Mesenchymal stem cell (in vitro differentiated cells and primary cell): ENCODE measurements at regions not wholly inside any gene's neighbourhood (a gene's known extent, or its start where the extent isn't known, plus 50 kb on each side); places are given as distances from the start of the nearest gene placed in this dataset.

Experiments
- DNase-seq: peaks from one replicate; pipeline ENCODE4 v3.0.0-alpha.2; 2013
- H2AFZ ChIP-seq: one replicate; pipeline ENCODE4 v1.6.1; 2013; ENCODE audit warnings: low read depth, mild to moderate bottlenecking, control low read depth, inconsistent platforms, low read length, moderate library complexity
- H2AK5ac ChIP-seq: 2 replicates; pipeline ENCODE4 v1.6.1; 2013; ENCODE audit warnings: low read length, moderate library complexity, mild to moderate bottlenecking, inconsistent platforms; ENCODE audit not compliant: severe bottlenecking
- H2BK120ac ChIP-seq: one replicate; pipeline ENCODE4 v1.6.1; 2013; ENCODE audit warnings: low read depth, mild to moderate bottlenecking, inconsistent platforms, low read length, moderate library complexity
- H2BK12ac ChIP-seq, 2 experiments: one replicate each; pipeline ENCODE4 v1.6.1; 2013; ENCODE audit warnings: inconsistent platforms in 2 of 2, low read length in 2 of 2, mild to moderate bottlenecking in 2 of 2, moderate library complexity in 2 of 2, control low read depth in 1 of 2
- H2BK15ac ChIP-seq: one replicate; pipeline ENCODE4 v1.6.1; 2013; ENCODE audit warnings: mild to moderate bottlenecking, low read depth, inconsistent platforms; ENCODE audit not compliant: poor library complexity, severe bottlenecking
- H2BK5ac ChIP-seq: 2 replicates; pipeline ENCODE4 v1.6.1; 2013; ENCODE audit warnings: low read depth, mild to moderate bottlenecking, low read length, control low read depth, inconsistent platforms; ENCODE audit not compliant: poor library complexity, severe bottlenecking
- H3K14ac ChIP-seq, 2 experiments: one replicate each; pipeline ENCODE4 v1.6.1; 2013; ENCODE audit warnings: inconsistent platforms in 2 of 2, low read length in 2 of 2, control low read depth in 1 of 2, mild to moderate bottlenecking in 1 of 2, moderate library complexity in 1 of 2
- H3K18ac ChIP-seq, 2 experiments: one replicate each; pipeline ENCODE4 v1.6.1; 2013; ENCODE audit warnings: inconsistent platforms in 2 of 2, low read length in 2 of 2, control low read depth in 1 of 2, low read depth in 1 of 2, mild to moderate bottlenecking in 1 of 2
- H3K23ac ChIP-seq, 2 experiments: one replicate each; pipeline ENCODE4 v1.6.1; 2013; ENCODE audit warnings: inconsistent platforms in 2 of 2, low read length in 2 of 2, mild to moderate bottlenecking in 2 of 2, moderate library complexity in 2 of 2, control low read depth in 1 of 2
- H3K27ac ChIP-seq: 2 replicates; pipeline ENCODE4 v1.5.1; 2013; ENCODE audit warnings: mild to moderate bottlenecking, moderate library complexity, low read length, control low read depth, inconsistent platforms; ENCODE audit not compliant: poor library complexity, severe bottlenecking
- H3K27me3 ChIP-seq, 2 experiments: 2 replicates each; pipeline versions ENCODE4 v1.6.1 to v1.7.0; 2013; ENCODE audit warnings: low read length in 2 of 2, mild to moderate bottlenecking in 2 of 2, moderate library complexity in 2 of 2, control low read depth in 1 of 2, inconsistent platforms in 1 of 2; ENCODE audit not compliant: control insufficient read depth in 1 of 2, insufficient read depth in 1 of 2
- H3K36me3 ChIP-seq, 2 experiments: 2 replicates each; pipeline versions ENCODE4 v1.6.1 to v1.7.0; 2013; ENCODE audit warnings: low read length in 2 of 2, control low read depth in 1 of 2, inconsistent platforms in 1 of 2, low read depth in 1 of 2, mild to moderate bottlenecking in 1 of 2; ENCODE audit not compliant: insufficient read depth in 2 of 2, control insufficient read depth in 1 of 2
- H3K4ac ChIP-seq, 2 experiments: one replicate each; pipeline ENCODE4 v1.6.1; 2013; ENCODE audit warnings: inconsistent platforms in 2 of 2, low read length in 2 of 2, mild to moderate bottlenecking in 2 of 2, moderate library complexity in 2 of 2, control low read depth in 1 of 2, low read depth in 1 of 2
- H3K4me1 ChIP-seq: 2 replicates; pipeline ENCODE4 v1.6.1; 2013; ENCODE audit warnings: low read depth, low read length, control low read depth; ENCODE audit not compliant: control insufficient read depth, insufficient read depth
- H3K4me2 ChIP-seq: 2 replicates; pipeline ENCODE4 v1.6.1; 2013; ENCODE audit warnings: low read length, mild to moderate bottlenecking, inconsistent platforms; ENCODE audit not compliant: poor library complexity, severe bottlenecking
- H3K4me3 ChIP-seq, 2 experiments: 2 replicates each; pipeline versions ENCODE4 v1.5.1 to v1.7.0; 2013; ENCODE audit warnings: low read length in 2 of 2, mild to moderate bottlenecking in 2 of 2, control low read depth in 1 of 2, low read depth in 1 of 2; ENCODE audit not compliant: insufficient read depth in 1 of 2
- H3K79me1 ChIP-seq: replicated peaks from 2 replicates; pipeline ENCODE4 v1.6.1; 2013; ENCODE audit warnings: mild to moderate bottlenecking, control low read depth, low read length, inconsistent platforms; ENCODE audit not compliant: poor library complexity, severe bottlenecking
- H3K9ac ChIP-seq: 2 replicates; pipeline ENCODE4 v1.7.0; 2013; ENCODE audit warnings: mild to moderate bottlenecking, low read length, moderate library complexity
- H3K9me3 ChIP-seq: 2 replicates; pipeline ENCODE4 v1.7.0; 2013; ENCODE audit warnings: mild to moderate bottlenecking, low read length; ENCODE audit not compliant: control insufficient read depth
- H4K8ac ChIP-seq: one replicate; pipeline ENCODE4 v1.6.1; 2013; ENCODE audit warnings: inconsistent platforms, mild to moderate bottlenecking, low read length, moderate library complexity
- H4K91ac ChIP-seq: one replicate; pipeline ENCODE4 v1.6.1; 2013; ENCODE audit warnings: mild to moderate bottlenecking, low read length, inconsistent platforms
- WGBS: methylation state at CpG from one replicate; pipeline ENCODE4 v1.1.7; 2013; ENCODE audit warnings: mixed read lengths; 5-methylcytosine and 5-hydroxymethylcytosine counted together

DNA sequence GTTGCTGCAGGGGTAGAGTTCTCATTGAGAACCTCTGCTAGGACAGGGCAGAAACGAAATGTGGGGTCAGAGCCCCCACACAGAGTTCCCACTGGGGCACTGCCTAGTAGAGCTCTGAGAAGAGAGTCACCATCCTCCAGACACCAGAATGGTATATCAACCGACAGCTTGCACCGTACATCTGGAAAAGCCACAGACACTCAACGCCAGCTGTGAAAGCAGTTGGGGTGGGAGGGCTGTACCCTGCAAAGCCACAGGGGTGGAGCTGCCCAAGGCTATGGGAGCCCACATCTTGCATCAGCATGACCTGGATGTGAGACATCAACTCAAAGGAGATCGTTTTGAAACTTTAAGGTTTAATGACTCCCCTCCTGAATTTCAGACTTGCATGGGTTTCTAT lies 284.0 kb upstream of the DEPDC1 start:
- no peak overlapping the region for H3K14ac ChIP-seq
- no peak overlapping the region for H3K4me3 ChIP-seq
- no peak overlapping the region for H3K27ac ChIP-seq
- H3K4me2 ChIP-seq = no peak overlapping the region
- DNase-seq = no peak
- 54% methylated on average over 5 of the region's 5 CpGs for WGBS
- no peak overlapping the region for H3K4ac ChIP-seq
- H4K8ac ChIP-seq = no peak overlapping the region
- H2AK5ac ChIP-seq = no peak overlapping the region
- H2AFZ ChIP-seq = no peak overlapping the region
- H3K9me3 ChIP-seq = peaks cover 26% of the 10 kb centered on the region
- H3K27me3 ChIP-seq = no peaks in the 10 kb centered on the region
- no peaks in the 10 kb centered on the region for H3K79me1 ChIP-seq
- no peak overlapping the region for H3K23ac ChIP-seq
- H4K91ac ChIP-seq = no peak overlapping the region
- H3K18ac ChIP-seq = no peak overlapping the region
- no peaks in the 10 kb centered on the region for H3K4me1 ChIP-seq
- no peak overlapping the region for H2BK120ac ChIP-seq
- H2BK12ac ChIP-seq = no peak overlapping the region
- H3K9ac ChIP-seq = no peak overlapping the region
- no peaks in the 10 kb centered on the region for H3K36me3 ChIP-seq
- H2BK5ac ChIP-seq = no peak overlapping the region
- H2BK15ac ChIP-seq = no peak overlapping the region

DNA sequence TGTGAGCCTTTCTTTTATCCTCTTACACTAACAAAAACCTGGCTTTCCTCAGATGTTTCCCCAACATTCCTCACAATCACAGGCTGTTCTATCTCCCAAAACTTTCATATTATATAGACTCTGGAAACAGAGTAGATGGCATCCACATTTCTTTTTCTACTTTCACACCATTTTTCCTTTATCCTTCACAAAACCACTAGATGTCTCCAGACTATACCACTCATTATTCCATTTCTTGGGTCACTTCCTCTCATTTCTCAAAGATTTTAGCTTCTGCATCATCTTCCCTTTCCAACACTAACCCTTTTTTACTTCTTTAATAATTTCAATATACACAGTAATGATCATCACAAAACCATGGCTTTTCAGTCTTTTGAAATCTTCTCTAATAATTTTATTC lies 286.0 kb upstream of the DEPDC1 start:
- Histone ChIP-seq H3K27ac (no peak overlapping the region), H3K18ac (no peak overlapping the region), H3K36me3 (no peaks in the 10 kb centered on the region), H2BK12ac (no peak overlapping the region), H3K9ac (no peak overlapping the region), H4K91ac (no peak overlapping the region), H3K4ac (no peak overlapping the region), H3K79me1 (no peaks in the 10 kb centered on the region), H2BK15ac (no peak overlapping the region), H3K27me3 (no peaks in the 10 kb centered on the region), H3K9me3 (peaks cover 25% of the 10 kb centered on the region), H2BK5ac (no peak overlapping the region), H4K8ac (no peak overlapping the region), H2AK5ac (no peak overlapping the region), H3K4me3 (no peak overlapping the region), H2AFZ (no peak overlapping the region), H3K4me1 (no peaks in the 10 kb centered on the region), H3K23ac (no peak overlapping the region), H3K14ac (no peak overlapping the region), H3K4me2 (no peak overlapping the region), H2BK120ac (no peak overlapping the region)
- DNase-seq = no peak

DNA sequence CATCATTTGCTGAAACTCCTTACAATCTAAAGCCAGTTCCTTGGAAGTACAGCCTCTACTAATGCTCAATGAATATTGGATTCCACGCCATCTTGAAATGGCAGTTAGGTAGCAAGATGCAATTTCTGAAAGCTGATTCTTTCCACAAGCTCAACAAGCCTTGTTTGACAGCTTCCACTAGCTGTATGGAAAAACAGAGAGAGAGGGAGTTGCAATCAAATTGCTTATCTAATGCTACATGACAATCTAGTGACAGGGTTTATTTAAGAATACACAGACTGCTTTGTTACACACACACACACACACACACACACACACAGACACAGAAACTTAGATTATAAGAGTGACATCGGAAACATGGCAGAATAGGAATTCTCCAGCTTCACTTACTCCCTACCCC lies 288.4 kb upstream of the DEPDC1 start:
- H3K9ac ChIP-seq = no peak overlapping the region
- H4K8ac ChIP-seq = no peak overlapping the region
- no peak overlapping the region for H2BK5ac ChIP-seq
- no peak overlapping the region for H4K91ac ChIP-seq
- WGBS = 37% methylated on average over 2 of the region's 2 CpGs
- no peak overlapping the region for H3K27ac ChIP-seq
- no peak overlapping the region for H2BK12ac ChIP-seq
- no peak for DNase-seq
- peaks cover 10% of the 10 kb centered on the region for H3K9me3 ChIP-seq
- no peak overlapping the region for H2AK5ac ChIP-seq
- no peaks in the 10 kb centered on the region for H3K4me1 ChIP-seq
- H2BK15ac ChIP-seq = no peak overlapping the region
- no peak overlapping the region for H3K23ac ChIP-seq
- H3K18ac ChIP-seq = no peak overlapping the region
- H3K4me2 ChIP-seq = no peak overlapping the region
- no peaks in the 10 kb centered on the region for H3K27me3 ChIP-seq
- H3K4me3 ChIP-seq = no peak overlapping the region
- no peak overlapping the region for H2BK120ac ChIP-seq
- no peak overlapping the region for H2AFZ ChIP-seq
- H3K4ac ChIP-seq = no peak overlapping the region
- no peak overlapping the region for H3K14ac ChIP-seq
- H3K79me1 ChIP-seq = no peaks in the 10 kb centered on the region
- no peaks in the 10 kb centered on the region for H3K36me3 ChIP-seq

DNA sequence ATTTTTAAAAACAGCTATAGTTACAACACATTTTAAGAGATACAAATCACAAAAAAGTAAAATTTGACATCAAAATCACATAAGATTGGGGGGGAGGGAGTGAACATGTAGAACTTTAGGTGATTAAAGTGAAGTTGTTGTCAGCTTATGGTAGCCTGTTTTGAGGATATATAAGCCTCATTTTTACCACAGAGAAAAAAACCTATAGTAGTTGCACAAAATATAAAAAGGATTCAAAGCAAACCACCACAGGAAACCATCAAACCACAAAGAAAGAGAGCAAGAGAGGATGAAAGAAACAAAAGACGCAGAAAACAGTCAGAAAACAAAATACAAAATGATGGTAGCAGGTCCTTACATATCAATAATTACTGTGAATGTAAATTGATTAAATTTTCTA lies 291.9 kb upstream of the DEPDC1 start:
- H3K9me3 ChIP-seq = no peaks in the 10 kb centered on the region
- H3K4me3 ChIP-seq = no peak overlapping the region
- H3K9ac ChIP-seq = no peak overlapping the region
- no peak overlapping the region for H2BK15ac ChIP-seq
- H3K4me1 ChIP-seq = no peaks in the 10 kb centered on the region
- H3K36me3 ChIP-seq = no peaks in the 10 kb centered on the region
- no peak overlapping the region for H4K91ac ChIP-seq
- H2AK5ac ChIP-seq = no peak overlapping the region
- no peak overlapping the region for H2BK5ac ChIP-seq
- H3K23ac ChIP-seq = no peak overlapping the region
- H4K8ac ChIP-seq = no peak overlapping the region
- no peak overlapping the region for H2BK12ac ChIP-seq
- no peak overlapping the region for H3K4me2 ChIP-seq
- WGBS = no CpG with 5 or more reads among the region's 1 CpG
- no peak overlapping the region for H3K14ac ChIP-seq
- DNase-seq = no peak
- no peak overlapping the region for H3K18ac ChIP-seq
- H3K4ac ChIP-seq = no peak overlapping the region
- no peaks in the 10 kb centered on the region for H3K79me1 ChIP-seq
- H3K27ac ChIP-seq = no peak overlapping the region
- H3K27me3 ChIP-seq = no peaks in the 10 kb centered on the region
- H2BK120ac ChIP-seq = no peak overlapping the region
- no peak overlapping the region for H2AFZ ChIP-seq
